Loucy (cell line): ENCODE measurements at regions not wholly inside any gene's neighbourhood (a gene's known extent, or its start where the extent isn't known, plus 50 kb on each side); places are given as distances from the start of the nearest gene placed in this dataset.

Source experiments
- H2AFZ ChIP-seq: fragments of 200-600 bp; sonication (generic); 2 replicates; pipeline ENCODE4 v1.6.0; 2016; ENCODE audit warnings: antibody characterized with exemption, mild to moderate bottlenecking, low read length, moderate library complexity
- H3F3A ChIP-seq: fragments of 200-600 bp; 2 replicates; pipeline ENCODE4 v1.6.0; 2016; ENCODE audit warnings: antibody characterized with exemption, low read depth, mild to moderate bottlenecking
- H3K27me3 ChIP-seq: fragments of 200-600 bp; sonication (generic); 2 replicates; pipeline ENCODE4 v1.6.1; 2014; ENCODE audit warnings: low read length, mild to moderate bottlenecking; ENCODE audit not compliant: insufficient read depth, poor library complexity, severe bottlenecking
- H3K36me3 ChIP-seq: fragments of 200-600 bp; sonication (generic); 2 replicates; pipeline ENCODE4 v1.6.1; 2016; ENCODE audit warnings: low read length; ENCODE audit not compliant: insufficient read depth
- H3K4me1 ChIP-seq: fragments of 200-600 bp; sonication (generic); 2 replicates; pipeline ENCODE4 v1.5.1; 2014; ENCODE audit warnings: low read length, mild to moderate bottlenecking; ENCODE audit not compliant: insufficient read depth, poor library complexity, severe bottlenecking
- H3K4me2 ChIP-seq: fragments of 200-600 bp; sonication (generic); 2 replicates; pipeline ENCODE4 v1.6.0; 2014; ENCODE audit warnings: antibody characterized with exemption, low read length, low read depth, mild to moderate bottlenecking; ENCODE audit not compliant: poor library complexity, severe bottlenecking
- H3K4me3 ChIP-seq: fragments of 200-600 bp; sonication (generic); 2 replicates; pipeline ENCODE4 v1.5.1; 2014; ENCODE audit warnings: low read length, mild to moderate bottlenecking, mixed read lengths; ENCODE audit not compliant: poor library complexity, severe bottlenecking
- H3K79me2 ChIP-seq: fragments of 200-600 bp; sonication (generic); 2 replicates; pipeline ENCODE4 v1.6.1; 2014; ENCODE audit warnings: low read length; ENCODE audit not compliant: insufficient read depth
- H3K9ac ChIP-seq: fragments of 200-600 bp; sonication (generic); 2 replicates; pipeline ENCODE4 v1.6.0; 2014; ENCODE audit warnings: mild to moderate bottlenecking, low read depth, low read length, moderate library complexity; ENCODE audit not compliant: poor library complexity, severe bottlenecking
- H3K9me2 ChIP-seq: fragments of 200-600 bp; sonication (generic); replicated peaks from 2 replicates; pipeline ENCODE4 v1.6.1; 2016; ENCODE audit warnings: low read depth, low read length, mixed read lengths
- H3K9me3 ChIP-seq: fragments of 200-600 bp; sonication (generic); 2 replicates; pipeline ENCODE4 v1.6.1; 2014; ENCODE audit warnings: mild to moderate bottlenecking, antibody characterized with exemption, low read length, low read depth; ENCODE audit not compliant: insufficient read depth
- H4K20me1 ChIP-seq: fragments of 200-600 bp; sonication (generic); 2 replicates; pipeline ENCODE4 v1.6.0; 2014; ENCODE audit warnings: antibody characterized with exemption, low read length, mild to moderate bottlenecking; ENCODE audit not compliant: insufficient read depth, poor library complexity, severe bottlenecking
- CTCF ChIP-seq: fragments of 200-600 bp; sonication (generic); conservative IDR thresholded peaks from 2 replicates; pipeline ENCODE4 v1.5.1; 2014; ENCODE audit warnings: mild to moderate bottlenecking, antibody characterized with exemption, low read length
- EZH2phosphoT487 ChIP-seq: fragments of 200-600 bp; IDR thresholded peaks from 2 replicates; pipeline ENCODE4 v1.6.1; 2018; ENCODE audit warnings: antibody characterized with exemption, mild to moderate bottlenecking, moderate library complexity, borderline replicate concordance

- Histone ChIP-seq H3K79me2 (no peaks in the 10 kb centered on the region), H3K9me2 (no peaks in the 10 kb centered on the region)
These were observed 135.7 kb downstream of the C1orf94 start for GRCh38 chr1:34312359-34312758.

GRCh38 chr1:34315974-34316373 lies 139.3 kb downstream of the C1orf94 start:
- TF ChIP-seq EZH2phosphoT487: no peak
- no peak for TF ChIP-seq CTCF

More at GRCh38 chr1:34312359-34312758, 135.7 kb downstream of the C1orf94 start:
- no peaks in the 10 kb centered on the region for H4K20me1 ChIP-seq
- no peak overlapping the region for H2AFZ ChIP-seq
- peaks cover 3% of the 10 kb centered on the region; the same call in 1 of the 2 replicates for H3K9me3 ChIP-seq
- H3K36me3 ChIP-seq: no peaks in the 10 kb centered on the region
- H3K27me3 ChIP-seq: no peaks in the 10 kb centered on the region
- H3K9ac ChIP-seq: no peak overlapping the region
- H3F3A ChIP-seq: no peaks in the 10 kb centered on the region
- no peak overlapping the region for H3K4me2 ChIP-seq
- no peak for TF ChIP-seq CTCF
- no peak for TF ChIP-seq EZH2phosphoT487
- H3K4me1 ChIP-seq: no peaks in the 10 kb centered on the region
- no peak overlapping the region for H3K4me3 ChIP-seq

GRCh38 chr1:34316773-34317172 lies 140.1 kb downstream of the C1orf94 start:
- no peaks in the 10 kb centered on the region for H3K36me3 ChIP-seq
- H2AFZ ChIP-seq: no peak overlapping the region

More at GRCh38 chr1:34315974-34316373, 139.3 kb downstream of the C1orf94 start:
- peaks cover 3% of the 10 kb centered on the region; the same call in 1 of the 2 replicates for H3K9me3 ChIP-seq
- H3K79me2 ChIP-seq: no peaks in the 10 kb centered on the region
- no peaks in the 10 kb centered on the region for H3K36me3 ChIP-seq
- H3K4me3 ChIP-seq: no peak overlapping the region
- no peak overlapping the region for H2AFZ ChIP-seq
- H3K9me2 ChIP-seq: no peaks in the 10 kb centered on the region
- no peaks in the 10 kb centered on the region for H4K20me1 ChIP-seq
- no peaks in the 10 kb centered on the region for H3K4me1 ChIP-seq
- no peaks in the 10 kb centered on the region for H3F3A ChIP-seq
- H3K4me2 ChIP-seq: no peak overlapping the region
- no peaks in the 10 kb centered on the region for H3K27me3 ChIP-seq
- no peak overlapping the region for H3K9ac ChIP-seq

More at GRCh38 chr1:34316773-34317172, 140.1 kb downstream of the C1orf94 start:
- no peak for TF ChIP-seq EZH2phosphoT487
- no peak for TF ChIP-seq CTCF
- H3K4me2 ChIP-seq: no peak overlapping the region
- H3K4me1 ChIP-seq: no peaks in the 10 kb centered on the region
- no peak overlapping the region for H3K4me3 ChIP-seq
- H3K9ac ChIP-seq: no peak overlapping the region
- no peaks in the 10 kb centered on the region for H3K79me2 ChIP-seq
- peaks cover 3% of the 10 kb centered on the region; the same call in 1 of the 2 replicates for H3K9me3 ChIP-seq
- H4K20me1 ChIP-seq: no peaks in the 10 kb centered on the region
- no peaks in the 10 kb centered on the region for H3K9me2 ChIP-seq
- no peaks in the 10 kb centered on the region for H3K27me3 ChIP-seq
- H3F3A ChIP-seq: no peaks in the 10 kb centered on the region
